ENCODE measurements at regions not wholly inside any gene's neighbourhood (a gene's known extent, or its start where the extent isn't known, plus 50 kb on each side); places are given as distances from the start of the nearest gene placed in this dataset.

- TF ChIP-seq, protein P1, sequence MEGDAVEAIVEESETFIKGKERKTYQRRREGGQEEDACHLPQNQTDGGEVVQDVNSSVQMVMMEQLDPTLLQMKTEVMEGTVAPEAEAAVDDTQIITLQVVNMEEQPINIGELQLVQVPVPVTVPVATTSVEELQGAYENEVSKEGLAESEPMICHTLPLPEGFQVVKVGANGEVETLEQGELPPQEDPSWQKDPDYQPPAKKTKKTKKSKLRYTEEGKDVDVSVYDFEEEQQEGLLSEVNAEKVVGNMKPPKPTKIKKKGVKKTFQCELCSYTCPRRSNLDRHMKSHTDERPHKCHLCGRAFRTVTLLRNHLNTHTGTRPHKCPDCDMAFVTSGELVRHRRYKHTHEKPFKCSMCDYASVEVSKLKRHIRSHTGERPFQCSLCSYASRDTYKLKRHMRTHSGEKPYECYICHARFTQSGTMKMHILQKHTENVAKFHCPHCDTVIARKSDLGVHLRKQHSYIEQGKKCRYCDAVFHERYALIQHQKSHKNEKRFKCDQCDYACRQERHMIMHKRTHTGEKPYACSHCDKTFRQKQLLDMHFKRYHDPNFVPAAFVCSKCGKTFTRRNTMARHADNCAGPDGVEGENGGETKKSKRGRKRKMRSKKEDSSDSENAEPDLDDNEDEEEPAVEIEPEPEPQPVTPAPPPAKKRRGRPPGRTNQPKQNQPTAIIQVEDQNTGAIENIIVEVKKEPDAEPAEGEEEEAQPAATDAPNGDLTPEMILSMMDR (IDR thresholded peaks at IDR 0.05; ENCODE audit: low read depth, low read length, missing input control) = no peak
- TF ChIP-seq YY1 (IDR thresholded peaks at IDR 0.05) = no peak
- no peak for TF ChIP-seq GABPA (IDR thresholded peaks at IDR 0.05 in 1 of 2, conservative IDR thresholded peaks at IDR 0.05 in 1 of 2)
- no peak for TF ChIP-seq TAF1 (conservative IDR thresholded peaks at IDR 0.05)
- no peak for TF ChIP-seq FOXA2 (IDR thresholded peaks at IDR 0.05)
- TF ChIP-seq, protein P2, sequence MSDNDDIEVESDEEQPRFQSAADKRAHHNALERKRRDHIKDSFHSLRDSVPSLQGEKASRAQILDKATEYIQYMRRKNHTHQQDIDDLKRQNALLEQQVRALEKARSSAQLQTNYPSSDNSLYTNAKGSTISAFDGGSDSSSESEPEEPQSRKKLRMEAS (IDR thresholded peaks at IDR 0.05) = no peak
- TF ChIP-seq SP1 (IDR thresholded peaks at IDR 0.05) = no peak
- TF ChIP-seq, protein P3, sequence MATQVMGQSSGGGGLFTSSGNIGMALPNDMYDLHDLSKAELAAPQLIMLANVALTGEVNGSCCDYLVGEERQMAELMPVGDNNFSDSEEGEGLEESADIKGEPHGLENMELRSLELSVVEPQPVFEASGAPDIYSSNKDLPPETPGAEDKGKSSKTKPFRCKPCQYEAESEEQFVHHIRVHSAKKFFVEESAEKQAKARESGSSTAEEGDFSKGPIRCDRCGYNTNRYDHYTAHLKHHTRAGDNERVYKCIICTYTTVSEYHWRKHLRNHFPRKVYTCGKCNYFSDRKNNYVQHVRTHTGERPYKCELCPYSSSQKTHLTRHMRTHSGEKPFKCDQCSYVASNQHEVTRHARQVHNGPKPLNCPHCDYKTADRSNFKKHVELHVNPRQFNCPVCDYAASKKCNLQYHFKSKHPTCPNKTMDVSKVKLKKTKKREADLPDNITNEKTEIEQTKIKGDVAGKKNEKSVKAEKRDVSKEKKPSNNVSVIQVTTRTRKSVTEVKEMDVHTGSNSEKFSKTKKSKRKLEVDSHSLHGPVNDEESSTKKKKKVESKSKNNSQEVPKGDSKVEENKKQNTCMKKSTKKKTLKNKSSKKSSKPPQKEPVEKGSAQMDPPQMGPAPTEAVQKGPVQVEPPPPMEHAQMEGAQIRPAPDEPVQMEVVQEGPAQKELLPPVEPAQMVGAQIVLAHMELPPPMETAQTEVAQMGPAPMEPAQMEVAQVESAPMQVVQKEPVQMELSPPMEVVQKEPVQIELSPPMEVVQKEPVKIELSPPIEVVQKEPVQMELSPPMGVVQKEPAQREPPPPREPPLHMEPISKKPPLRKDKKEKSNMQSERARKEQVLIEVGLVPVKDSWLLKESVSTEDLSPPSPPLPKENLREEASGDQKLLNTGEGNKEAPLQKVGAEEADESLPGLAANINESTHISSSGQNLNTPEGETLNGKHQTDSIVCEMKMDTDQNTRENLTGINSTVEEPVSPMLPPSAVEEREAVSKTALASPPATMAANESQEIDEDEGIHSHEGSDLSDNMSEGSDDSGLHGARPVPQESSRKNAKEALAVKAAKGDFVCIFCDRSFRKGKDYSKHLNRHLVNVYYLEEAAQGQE (IDR thresholded peaks at IDR 0.05) = no peak
- no peak for TF ChIP-seq JUND (IDR thresholded peaks at IDR 0.05)
- TF ChIP-seq RAD21 (IDR thresholded peaks at IDR 0.05) = no peak
- TF ChIP-seq FOXA1 (IDR thresholded peaks at IDR 0.05) = no peak
These were observed 51.9 kb upstream of the MARCKS start for GRCh38 chr6:113805173-113805790.
